Stomach (tissue), 4 donors: ENCODE measurements at regions not wholly inside any gene's neighbourhood (a gene's known extent, or its start where the extent isn't known, plus 50 kb on each side); places are given as distances from the start of the nearest gene placed in this dataset.

Source experiments
- CTCF ChIP-seq, 7 experiments: fragments of 450-650 bp in 4 of 7; fragments of 200-600 bp in 3 of 7; sonication (generic) in 3 of 7; IDR thresholded peaks; one replicate each; pipeline ENCODE4 v1.5.1; 2016 to 2019; ENCODE audit warnings: antibody characterized with exemption in 7 of 7, control low read depth in 2 of 7, mild to moderate bottlenecking in 1 of 7
- POLR2A ChIP-seq, 4 donors: fragments of 450-650 bp; IDR thresholded peaks; one replicate each; pipeline ENCODE4 v1.6.1; 2016; ENCODE audit warnings: antibody characterized with exemption in 4 of 4, control low read depth in 2 of 4, mild to moderate bottlenecking in 1 of 4, moderate library complexity in 1 of 4

- TF ChIP-seq CTCF (IDR thresholded peaks at IDR 0.05) (no peak), POLR2A (IDR thresholded peaks at IDR 0.05) (no peak)
Measured at GRCh38 chr2:222034058-222034457, 264.7 kb downstream of the PAX3 start.
